Stimulated activated CD4-positive, alpha-beta T cell treated with anti-CD3 and anti-CD28 coated beads, Interleukin-12 subunit alpha, Interleukin-12 subunit beta, amount 100 ng/mL, for 24 hours (primary cell): ENCODE measurements at regions not wholly inside any gene's neighbourhood (a gene's known extent, or its start where the extent isn't known, plus 50 kb on each side); places are given as distances from the start of the nearest gene placed in this dataset.
"Not testable (repeated sequence)": the region's sequence is repeated elsewhere in the genome, so short reads cannot be mapped to it uniquely, and the experiment has no call there.

Experiments
- DNase-seq, 2 experiments: peaks; one replicate each; pipeline ENCODE4 v3.0.0-alpha.2; 2020; ENCODE audit warnings: low read depth in 2 of 2

- no peak for DNase-seq
These were observed 156.1 kb upstream of the SALL4 start for GRCh38 chr20:51958099-51959065.

GRCh38 chr20:51955756-51956155, 153.4 kb upstream of the SALL4 start:
- DNase-seq, result no peak

GRCh38 chr20:51953731-51954340, 151.5 kb upstream of the SALL4 start:
- no peak for DNase-seq

- DNase-seq, result no peak
These were observed 148.6 kb upstream of the SALL4 start for GRCh38 chr20:51950926-51951325.

- DNase-seq, result no peak
These were observed 144.3 kb upstream of the SALL4 start for GRCh38 chr20:51946586-51946985.

GRCh38 chr20:51945881-51946280, 143.6 kb upstream of the SALL4 start:
- no peak for DNase-seq

GRCh38 chr20:51945177-51945576, 142.9 kb upstream of the SALL4 start:
- no peak for DNase-seq

- no peak for DNase-seq
These were observed 141.4 kb upstream of the SALL4 start for GRCh38 chr20:51943761-51944160.

- not testable (repeated sequence) for DNase-seq
These were observed 141.0 kb upstream of the SALL4 start for GRCh38 chr20:51943326-51943725.

- no peak for DNase-seq
These were observed 139.2 kb upstream of the SALL4 start for GRCh38 chr20:51941503-51941902.

- DNase-seq, result no peak
These were observed 136.9 kb upstream of the SALL4 start for GRCh38 chr20:51939259-51939585.

GRCh38 chr20:51938559-51939258, 136.4 kb upstream of the SALL4 start:
- DNase-seq, result no peak

- DNase-seq, result no peak
These were observed 135.5 kb upstream of the SALL4 start for GRCh38 chr20:51937779-51938178.

- no peak for DNase-seq
These were observed 134.1 kb upstream of the SALL4 start for GRCh38 chr20:51936377-51936776.

- DNase-seq, result no peak
These were observed 132.7 kb upstream of the SALL4 start for GRCh38 chr20:51935003-51935358.

- DNase-seq, result no peak
These were observed 132.1 kb upstream of the SALL4 start for GRCh38 chr20:51934301-51935002.

GRCh38 chr20:51931371-51931781, 129.1 kb upstream of the SALL4 start:
- DNase-seq, result no peak

- no peak for DNase-seq
These were observed 128.5 kb upstream of the SALL4 start for GRCh38 chr20:51930775-51931174.

GRCh38 chr20:51928931-51929330, 126.6 kb upstream of the SALL4 start:
- DNase-seq, result no peak

- not testable (repeated sequence) for DNase-seq
These were observed 125.6 kb upstream of the SALL4 start for GRCh38 chr20:51927970-51928369.

GRCh38 chr20:51926670-51927305, 124.5 kb upstream of the SALL4 start:
- DNase-seq, result no peak

GRCh38 chr20:51924509-51924908, 122.2 kb upstream of the SALL4 start:
- DNase-seq, result no peak
